ENCODE measurements at regions not wholly inside any gene's neighbourhood (a gene's known extent, or its start where the extent isn't known, plus 50 kb on each side); places are given as distances from the start of the nearest gene placed in this dataset.

GRCh38 chr4:96099031-96099430 is 259.1 kb downstream of the PDHA2 start:
- no peak for DNase-seq

GRCh38 chr4:96102541-96103026 is 262.7 kb downstream of the PDHA2 start:
- DNase-seq = no peak

GRCh38 chr4:96103086-96103485 is 263.2 kb downstream of the PDHA2 start:
- DNase-seq = no peak

GRCh38 chr4:96108146-96108545 is 268.3 kb downstream of the PDHA2 start:
- no peak for DNase-seq

- DNase-seq = peak in 1 of 2 experiments; percentile 45
Measured at GRCh38 chr4:96112631-96113030, 272.7 kb downstream of the PDHA2 start.

GRCh38 chr4:96120206-96120605 is 280.3 kb downstream of the PDHA2 start:
- DNase-seq = peak in 1 of 2 experiments; percentile 13

GRCh38 chr4:96126227-96126626 is 286.3 kb downstream of the PDHA2 start:
- no peak for DNase-seq

GRCh38 chr4:96131186-96131585 is 291.3 kb downstream of the PDHA2 start:
- DNase-seq = no peak

- DNase-seq = no peak
Measured at GRCh38 chr4:96134806-96135205, 294.9 kb downstream of the PDHA2 start.

GRCh38 chr4:96136056-96136455 is 296.2 kb downstream of the PDHA2 start:
- DNase-seq = no peak

GRCh38 chr4:96139251-96139929 is 299.5 kb downstream of the PDHA2 start:
- no peak for DNase-seq

GRCh38 chr4:96145601-96146000 is 305.7 kb downstream of the PDHA2 start:
- DNase-seq = no peak

GRCh38 chr4:96146686-96147085 is 306.8 kb downstream of the PDHA2 start:
- DNase-seq = no peak

GRCh38 chr4:96149894-96150293 is 310.0 kb downstream of the PDHA2 start:
- no peak for DNase-seq

- DNase-seq = no peak
Measured at GRCh38 chr4:96150466-96150865, 310.6 kb downstream of the PDHA2 start.

GRCh38 chr4:96152824-96153223 is 312.9 kb downstream of the PDHA2 start:
- no peak for DNase-seq

- DNase-seq = no peak
Measured at GRCh38 chr4:96154676-96155075, 314.8 kb downstream of the PDHA2 start.

- DNase-seq = no peak
Measured at GRCh38 chr4:96162636-96163035, 322.7 kb downstream of the PDHA2 start.

- DNase-seq = no peak
Measured at GRCh38 chr4:96164814-96165351, 325.0 kb downstream of the PDHA2 start.

- no peak for DNase-seq
Measured at GRCh38 chr4:96166806-96167205, 326.9 kb downstream of the PDHA2 start.

- DNase-seq = no peak
Measured at GRCh38 chr4:96170198-96170597, 330.3 kb downstream of the PDHA2 start.

GRCh38 chr4:96173756-96174155 is 333.9 kb downstream of the PDHA2 start:
- no peak for DNase-seq

GRCh38 chr4:96175871-96176270 is 336.0 kb downstream of the PDHA2 start:
- DNase-seq = no peak

- peak; percentile 13 to 49 for DNase-seq
Measured at GRCh38 chr4:96183611-96184010, 343.7 kb downstream of the PDHA2 start.

GRCh38 chr4:96186593-96186992 is 346.7 kb downstream of the PDHA2 start:
- DNase-seq = no peak

Measured in NCI-H446 (cell line).